Stimulated activated naive CD4-positive, alpha-beta T cell treated with Interleukin-2 at 50 U/mL for 16 hours (primary cell): ENCODE measurements at regions not wholly inside any gene's neighbourhood (a gene's known extent, or its start where the extent isn't known, plus 50 kb on each side); places are given as distances from the start of the nearest gene placed in this dataset.
"Not testable (repeated sequence)": the region's sequence is repeated elsewhere in the genome, so short reads cannot be mapped to it uniquely, and the experiment has no call there.

Source experiments
- DNase-seq: peaks from one replicate; lab custom pipeline; 2025; lab: John Stamatoyannopoulos, UW

GRCh38 chr6:137399881-137400443 is 94.2 kb downstream of the OLIG3 start:
- no peak for DNase-seq

GRCh38 chr6:137395316-137395715 is 98.9 kb downstream of the OLIG3 start:
- no peak for DNase-seq

- DNase-seq: no peak
These were observed 103.0 kb downstream of the OLIG3 start for GRCh38 chr6:137391061-137391814.

GRCh38 chr6:137390334-137390733 is 103.9 kb downstream of the OLIG3 start:
- no peak for DNase-seq

GRCh38 chr6:137389150-137389704 is 105.0 kb downstream of the OLIG3 start:
- peak; percentile 75 for DNase-seq

- no peak for DNase-seq
These were observed 107.0 kb downstream of the OLIG3 start for GRCh38 chr6:137387096-137387764.

GRCh38 chr6:137383287-137383686 is 110.9 kb downstream of the OLIG3 start:
- not testable (repeated sequence) for DNase-seq

GRCh38 chr6:137378090-137378369 is 116.2 kb downstream of the OLIG3 start:
- no peak for DNase-seq

GRCh38 chr6:137373296-137373695 is 120.9 kb downstream of the OLIG3 start:
- DNase-seq: no peak

- DNase-seq: no peak
These were observed 121.7 kb downstream of the OLIG3 start for GRCh38 chr6:137372532-137372931.

- no peak for DNase-seq
These were observed 122.6 kb downstream of the OLIG3 start for GRCh38 chr6:137371634-137372016.

- DNase-seq: no peak
These were observed 123.1 kb downstream of the OLIG3 start for GRCh38 chr6:137370871-137371633.

- no peak for DNase-seq
These were observed 125.1 kb downstream of the OLIG3 start for GRCh38 chr6:137369136-137369535.

GRCh38 chr6:137365707-137366437 is 128.3 kb downstream of the OLIG3 start:
- DNase-seq: no peak

GRCh38 chr6:137363805-137364138 is 130.4 kb downstream of the OLIG3 start:
- DNase-seq: no peak

- DNase-seq: no peak
These were observed 131.1 kb downstream of the OLIG3 start for GRCh38 chr6:137362878-137363804.

- no peak for DNase-seq
These were observed 132.5 kb downstream of the OLIG3 start for GRCh38 chr6:137361701-137362100.

- no peak for DNase-seq
These were observed 135.9 kb downstream of the OLIG3 start for GRCh38 chr6:137358273-137358672.

- no peak for DNase-seq
These were observed 136.3 kb downstream of the OLIG3 start for GRCh38 chr6:137357948-137358266.

GRCh38 chr6:137357263-137357947 is 136.8 kb downstream of the OLIG3 start:
- no peak for DNase-seq
